Natural killer cell (primary cell): ENCODE measurements at regions not wholly inside any gene's neighbourhood (a gene's known extent, or its start where the extent isn't known, plus 50 kb on each side); places are given as distances from the start of the nearest gene placed in this dataset.

Source experiments
- ATAC-seq, 3 donors: fragments of 150-1000 bp in 2 of 3; fragments of 200-7000 bp in 1 of 3; cut with Tn5 transposase; 1 replicate in 1 of 3; 2 replicates in 2 of 3; pipeline ENCODE4 v1.10.0; 2021; ENCODE audit warnings: mild to moderate bottlenecking in 2 of 3, moderate library complexity in 2 of 3
- DNase-seq, 2 donors: peaks; one replicate each; pipeline versions ENCODE4 v3.0.0 to v3.0.0-alpha.2; 2013 to 2021; ENCODE audit warnings: mixed read lengths in 1 of 2
- H3K27ac ChIP-seq: one replicate; pipeline ENCODE4 v1.5.1; 2013; ENCODE audit warnings: mild to moderate bottlenecking, low read length
- H3K27me3 ChIP-seq: one replicate; pipeline ENCODE4 v1.6.1; 2013; ENCODE audit warnings: low read length; ENCODE audit not compliant: control insufficient read depth, insufficient read depth
- H3K36me3 ChIP-seq: one replicate; pipeline ENCODE4 v1.6.1; 2013; ENCODE audit warnings: low read length; ENCODE audit not compliant: control insufficient read depth, insufficient read depth
- H3K4me1 ChIP-seq: one replicate; pipeline ENCODE4 v1.6.1; 2013; ENCODE audit warnings: low read length; ENCODE audit not compliant: control insufficient read depth, insufficient read depth
- H3K4me3 ChIP-seq: one replicate; pipeline ENCODE4 v1.5.1; 2013; ENCODE audit warnings: low read length
- H3K9me3 ChIP-seq: one replicate; pipeline ENCODE4 v1.6.1; 2013; ENCODE audit warnings: low read length; ENCODE audit not compliant: control insufficient read depth, insufficient read depth
- H3K27ac Mint-ChIP-seq, 2 donors: one replicate each; pipeline ENCODE4 v1.8.0; 2022; ENCODE audit warnings: mild to moderate bottlenecking in 2 of 2, mixed read lengths in 2 of 2, moderate library complexity in 1 of 2
- H3K27me3 Mint-ChIP-seq, 2 donors: one replicate each; pipeline ENCODE4 v1.8.0; 2022; ENCODE audit warnings: low read depth in 2 of 2, mixed read lengths in 2 of 2
- H3K36me3 Mint-ChIP-seq: one replicate; pipeline ENCODE4 v1.8.0; 2022; ENCODE audit warnings: mixed read lengths
- H3K4me1 Mint-ChIP-seq, 2 donors: one replicate each; pipeline ENCODE4 v1.8.0; 2022; ENCODE audit warnings: mixed read lengths in 2 of 2
- H3K4me3 Mint-ChIP-seq: one replicate; pipeline ENCODE4 v1.8.0; 2022; ENCODE audit warnings: mild to moderate bottlenecking, moderate library complexity, mixed read lengths
- H3K9me3 Mint-ChIP-seq, 2 donors: one replicate each; pipeline ENCODE4 v1.8.0; 2022; ENCODE audit warnings: mixed read lengths in 2 of 2
- WGBS: methylation state at CpG from one replicate; pipeline ENCODE4 v1.1.7; 2013; ENCODE audit warnings: missing lambda C conversion rate; ENCODE audit not compliant: insufficient coverage; 5-methylcytosine and 5-hydroxymethylcytosine counted together
- intact Hi-C: fragments of 100-400 bp; cut with micrococcal nuclease; formaldehyde crosslinking; loops from one replicate; pipeline ENCODE4 v1.14.2; 2022
- TF ChIP-seq, protein P1 (sequence below): fragments of 200-600 bp; IDR thresholded peaks from one replicate; pipeline ENCODE4 v1.8.0; 2022; ENCODE audit warnings: antibody characterized with exemption

DNA sequence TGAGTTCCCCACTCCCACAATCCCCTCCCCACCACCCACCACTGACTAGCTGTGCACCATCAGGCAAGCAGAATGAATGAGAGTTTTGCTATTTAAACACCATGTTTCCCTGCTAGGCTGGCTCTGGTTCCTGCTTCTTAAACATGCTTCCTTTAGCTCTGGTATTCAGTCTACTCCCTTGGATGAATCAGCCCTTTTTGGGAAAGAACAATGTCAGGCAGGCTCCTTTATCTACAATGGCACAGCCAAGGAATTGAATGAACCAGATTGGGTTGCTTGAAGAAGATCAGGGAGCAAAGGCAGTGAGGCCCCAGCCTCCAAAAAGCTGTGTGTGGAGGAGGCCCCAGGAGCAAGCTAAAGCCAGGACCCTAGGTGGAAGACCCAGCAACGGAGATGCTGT is 92.9 kb upstream of the ISX start:
- no peaks in the 10 kb centered on the region for H3K9me3 Mint-ChIP-seq
- no peak for DNase-seq
- intact Hi-C loops = no loop called here
- H3K4me1 ChIP-seq = no peaks in the 10 kb centered on the region
- H3K27me3 Mint-ChIP-seq = peaks cover 0 to under 1% of the 10 kb centered on the region in 2 donors
- no peak overlapping the region for H3K27ac Mint-ChIP-seq
- no peaks in the 10 kb centered on the region for H3K4me1 Mint-ChIP-seq
- WGBS = 53% methylated on average over 1 of the region's 1 CpG
- no peaks in the 10 kb centered on the region for H3K36me3 ChIP-seq
- peaks cover 3% of the 10 kb centered on the region for H3K9me3 ChIP-seq
- no peak overlapping the region for H3K27ac ChIP-seq
- H3K4me3 Mint-ChIP-seq = no peak overlapping the region
- H3K27me3 ChIP-seq = no peaks in the 10 kb centered on the region
- TF ChIP-seq, protein P1, sequence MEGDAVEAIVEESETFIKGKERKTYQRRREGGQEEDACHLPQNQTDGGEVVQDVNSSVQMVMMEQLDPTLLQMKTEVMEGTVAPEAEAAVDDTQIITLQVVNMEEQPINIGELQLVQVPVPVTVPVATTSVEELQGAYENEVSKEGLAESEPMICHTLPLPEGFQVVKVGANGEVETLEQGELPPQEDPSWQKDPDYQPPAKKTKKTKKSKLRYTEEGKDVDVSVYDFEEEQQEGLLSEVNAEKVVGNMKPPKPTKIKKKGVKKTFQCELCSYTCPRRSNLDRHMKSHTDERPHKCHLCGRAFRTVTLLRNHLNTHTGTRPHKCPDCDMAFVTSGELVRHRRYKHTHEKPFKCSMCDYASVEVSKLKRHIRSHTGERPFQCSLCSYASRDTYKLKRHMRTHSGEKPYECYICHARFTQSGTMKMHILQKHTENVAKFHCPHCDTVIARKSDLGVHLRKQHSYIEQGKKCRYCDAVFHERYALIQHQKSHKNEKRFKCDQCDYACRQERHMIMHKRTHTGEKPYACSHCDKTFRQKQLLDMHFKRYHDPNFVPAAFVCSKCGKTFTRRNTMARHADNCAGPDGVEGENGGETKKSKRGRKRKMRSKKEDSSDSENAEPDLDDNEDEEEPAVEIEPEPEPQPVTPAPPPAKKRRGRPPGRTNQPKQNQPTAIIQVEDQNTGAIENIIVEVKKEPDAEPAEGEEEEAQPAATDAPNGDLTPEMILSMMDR = no peak
- H3K36me3 Mint-ChIP-seq = no peaks in the 10 kb centered on the region
- ATAC-seq = no peak
- H3K4me3 ChIP-seq = no peak overlapping the region

DNA sequence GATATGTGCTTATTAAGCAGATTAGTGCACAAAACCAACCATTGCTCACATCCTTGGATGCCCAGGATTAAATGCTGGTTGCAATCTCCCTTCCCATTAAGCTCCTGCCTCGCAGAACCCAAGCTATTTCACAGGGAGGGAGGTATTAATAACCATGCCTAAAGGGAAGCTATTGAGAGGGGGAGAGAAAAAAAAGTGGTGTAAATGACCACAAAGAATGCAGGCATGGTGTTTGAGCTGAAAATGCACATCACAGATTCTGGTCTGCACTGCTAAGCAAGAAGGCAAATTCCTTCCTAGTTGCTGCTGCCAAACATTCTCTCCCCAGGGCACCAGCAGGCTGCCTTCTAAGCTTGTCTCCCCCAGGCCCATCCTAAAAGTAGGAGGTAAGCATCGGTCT is 92.0 kb upstream of the ISX start:
- H3K4me1 Mint-ChIP-seq = no peaks in the 10 kb centered on the region
- no peak overlapping the region for H3K4me3 Mint-ChIP-seq
- intact Hi-C loops = no loop called here
- ATAC-seq (no peak), DNase-seq (no peak)
- no peaks in the 10 kb centered on the region for H3K27me3 Mint-ChIP-seq
- Histone ChIP-seq H3K36me3 (no peaks in the 10 kb centered on the region), H3K9me3 (peaks cover 3% of the 10 kb centered on the region), H3K27ac (no peak overlapping the region), H3K4me3 (no peak overlapping the region), H3K4me1 (no peaks in the 10 kb centered on the region), H3K27me3 (no peaks in the 10 kb centered on the region)
- TF ChIP-seq, protein P1 = no peak
- no peak overlapping the region for H3K27ac Mint-ChIP-seq
- no peaks in the 10 kb centered on the region for H3K9me3 Mint-ChIP-seq
- no CpG with 5 or more reads among the region's 2 CpGs for WGBS
- no peaks in the 10 kb centered on the region for H3K36me3 Mint-ChIP-seq

DNA sequence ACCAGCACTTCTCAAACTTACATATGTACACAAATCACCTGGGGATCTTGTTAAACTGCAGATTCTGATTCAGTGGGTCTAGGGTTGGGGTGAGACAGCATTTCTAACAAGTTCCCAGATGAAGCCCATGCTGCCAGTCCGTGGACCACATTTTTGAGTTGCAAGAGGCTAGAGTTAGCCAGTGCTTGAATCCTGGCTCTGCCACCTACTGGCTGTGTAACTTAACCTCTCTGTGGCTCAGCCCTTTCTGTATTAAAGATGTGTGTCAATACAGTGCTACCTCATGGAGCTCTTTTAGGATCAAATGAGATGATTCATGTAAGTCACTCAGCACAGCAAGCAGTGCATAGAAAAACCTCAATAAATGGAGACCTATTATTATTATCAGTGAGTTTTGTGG is 90.2 kb upstream of the ISX start:
- peaks cover 3% of the 10 kb centered on the region for H3K9me3 ChIP-seq
- WGBS = 14% methylated on average over 1 of the region's 1 CpG
- Mint-ChIP-seq H3K36me3 (no peaks in the 10 kb centered on the region), H3K9me3 (no peaks in the 10 kb centered on the region), H3K4me3 (no peak overlapping the region), H3K27ac (no peak overlapping the region), H3K27me3 (no peaks in the 10 kb centered on the region), H3K4me1 (no peaks in the 10 kb centered on the region)
- no peak for ATAC-seq
- intact Hi-C loops = no loop called here
- no peaks in the 10 kb centered on the region for H3K4me1 ChIP-seq
- DNase-seq = no peak
- no peaks in the 10 kb centered on the region for H3K36me3 ChIP-seq
- no peak overlapping the region for H3K27ac ChIP-seq
- H3K27me3 ChIP-seq = no peaks in the 10 kb centered on the region
- H3K4me3 ChIP-seq = no peak overlapping the region
- TF ChIP-seq, protein P1 = no peak

DNA sequence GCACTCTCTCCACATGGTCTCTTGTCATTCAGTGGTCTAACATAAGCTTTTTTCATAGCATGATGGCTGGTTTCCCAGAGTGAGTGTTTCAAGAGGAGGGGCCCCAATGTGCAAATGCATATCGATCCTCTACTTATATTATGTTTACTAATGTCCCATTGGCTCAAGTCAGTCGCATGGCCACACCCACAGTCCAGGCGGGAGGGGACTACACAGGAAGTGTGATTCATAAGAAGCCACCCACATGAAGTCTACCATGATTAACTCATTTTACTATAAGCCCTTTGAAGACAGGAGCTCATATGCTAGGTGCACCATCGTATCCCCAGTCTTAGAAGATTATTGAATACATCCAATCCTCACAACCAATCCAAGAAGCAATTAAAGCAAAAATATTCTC is 89.5 kb upstream of the ISX start:
- H3K36me3 Mint-ChIP-seq = no peaks in the 10 kb centered on the region
- intact Hi-C loops = no loop called here
- Histone ChIP-seq H3K27me3 (no peaks in the 10 kb centered on the region), H3K36me3 (no peaks in the 10 kb centered on the region), H3K4me1 (no peaks in the 10 kb centered on the region), H3K27ac (no peak overlapping the region), H3K4me3 (no peak overlapping the region), H3K9me3 (peaks cover 3% of the 10 kb centered on the region)
- 96% methylated on average over 4 of the region's 4 CpGs for WGBS
- ATAC-seq (no peak), DNase-seq (no peak)
- H3K27me3 Mint-ChIP-seq = no peaks in the 10 kb centered on the region
- H3K27ac Mint-ChIP-seq = no peak overlapping the region
- no peaks in the 10 kb centered on the region for H3K9me3 Mint-ChIP-seq
- H3K4me1 Mint-ChIP-seq = no peaks in the 10 kb centered on the region
- no peak overlapping the region for H3K4me3 Mint-ChIP-seq
- TF ChIP-seq, protein P1 = no peak
